ENCODE measurements at regions not wholly inside any gene's neighbourhood (a gene's known extent, or its start where the extent isn't known, plus 50 kb on each side); places are given as distances from the start of the nearest gene placed in this dataset.
"Not testable (repeated sequence)": the region's sequence is repeated elsewhere in the genome, so short reads cannot be mapped to it uniquely, and the experiment has no call there.

GRCh38 chr4:13816472-13816871, 188.9 kb upstream of the BOD1L1 start:
- intact Hi-C loops (cut with DNase I) = no loop called here
- DNase-seq = no peak
- H3K4me1 ChIP-seq (ENCODE audit: control insufficient read depth in 2 of 3, insufficient read depth in 2 of 3, low read depth in 1 of 3, low read length in 3 of 3) = no peaks in the 10 kb centered on the region
- H3K9me3 ChIP-seq (ENCODE audit: control insufficient read depth in 2 of 3, insufficient read depth in 1 of 3, low read length in 3 of 3) = peaks cover 0 to 7% (median 0%) of the 10 kb centered on the region in 3 donors
- no peak overlapping the region for H3K9ac ChIP-seq (ENCODE audit: low read length in 3 of 3)
- H3K27ac ChIP-seq (ENCODE audit: low read depth in 2 of 2, low read length in 2 of 2) = no peak overlapping the region
- no peaks in the 10 kb centered on the region for H3K27me3 ChIP-seq (ENCODE audit: control insufficient read depth, insufficient read depth, low read length)
- H3K4me3 ChIP-seq (ENCODE audit: low read length in 3 of 3) = no peak overlapping the region
- no peaks in the 10 kb centered on the region for H3K36me3 ChIP-seq (ENCODE audit: control insufficient read depth in 2 of 3, insufficient read depth in 3 of 3, low read length in 3 of 3)
- FAIRE-seq = no peak
- no peak for TF ChIP-seq CTCF (IDR thresholded peaks at IDR 0.05; ENCODE audit: borderline replicate concordance, extremely low read depth, insufficient read depth)

- TF ChIP-seq CTCF (IDR thresholded peaks at IDR 0.05; ENCODE audit: borderline replicate concordance, extremely low read depth, insufficient read depth) = no peak
- DNase-seq (no peak), FAIRE-seq (no peak)
- Histone ChIP-seq H3K9ac (ENCODE audit: low read length in 3 of 3) (no peak overlapping the region), H3K4me3 (ENCODE audit: low read length in 3 of 3) (no peak overlapping the region), H3K27me3 (ENCODE audit: control insufficient read depth, insufficient read depth, low read length) (no peaks in the 10 kb centered on the region), H3K36me3 (ENCODE audit: control insufficient read depth in 2 of 3, insufficient read depth in 3 of 3, low read length in 3 of 3) (no peaks in the 10 kb centered on the region), H3K9me3 (ENCODE audit: control insufficient read depth in 2 of 3, insufficient read depth in 1 of 3, low read length in 3 of 3) (peaks cover 0 to 8% (median 0%) of the 10 kb centered on the region in 3 donors), H3K4me1 (ENCODE audit: control insufficient read depth in 2 of 3, insufficient read depth in 2 of 3, low read depth in 1 of 3, low read length in 3 of 3) (no peaks in the 10 kb centered on the region), H3K27ac (ENCODE audit: low read depth in 2 of 2, low read length in 2 of 2) (no peak overlapping the region)
- intact Hi-C loops (cut with DNase I) = no loop called here
These were observed 194.0 kb upstream of the BOD1L1 start for GRCh38 chr4:13821522-13821921.

GRCh38 chr4:13825822-13826221, 198.3 kb upstream of the BOD1L1 start:
- H3K36me3 ChIP-seq (ENCODE audit: control insufficient read depth in 2 of 3, insufficient read depth in 3 of 3, low read length in 3 of 3); H3K4me3 ChIP-seq (ENCODE audit: low read length in 3 of 3); H3K27ac ChIP-seq (ENCODE audit: low read depth in 2 of 2, low read length in 2 of 2); H3K9me3 ChIP-seq (ENCODE audit: control insufficient read depth in 2 of 3, insufficient read depth in 1 of 3, low read length in 3 of 3); DNase-seq; FAIRE-seq; intact Hi-C loops (cut with DNase I); H3K9ac ChIP-seq (ENCODE audit: low read length in 3 of 3); H3K4me1 ChIP-seq (ENCODE audit: control insufficient read depth in 2 of 3, insufficient read depth in 2 of 3, low read depth in 1 of 3, low read length in 3 of 3); H3K27me3 ChIP-seq (ENCODE audit: control insufficient read depth, insufficient read depth, low read length): not testable (repeated sequence)

- Histone ChIP-seq H3K4me3 (ENCODE audit: low read length in 3 of 3) (no peak overlapping the region), H3K4me1 (ENCODE audit: control insufficient read depth in 2 of 3, insufficient read depth in 2 of 3, low read depth in 1 of 3, low read length in 3 of 3) (peaks cover 0 to 6% (median 4%) of the 10 kb centered on the region in 3 donors), H3K9ac (ENCODE audit: low read length in 3 of 3) (no peak overlapping the region), H3K27me3 (ENCODE audit: control insufficient read depth, insufficient read depth, low read length) (no peaks in the 10 kb centered on the region), H3K27ac (ENCODE audit: low read depth in 2 of 2, low read length in 2 of 2) (no peak overlapping the region), H3K36me3 (ENCODE audit: control insufficient read depth in 2 of 3, insufficient read depth in 3 of 3, low read length in 3 of 3) (no peaks in the 10 kb centered on the region), H3K9me3 (ENCODE audit: control insufficient read depth in 2 of 3, insufficient read depth in 1 of 3, low read length in 3 of 3) (no peaks in the 10 kb centered on the region)
- DNase-seq = no peak
- intact Hi-C loops (cut with DNase I) = no loop called here
- no peak for TF ChIP-seq CTCF (IDR thresholded peaks at IDR 0.05; ENCODE audit: borderline replicate concordance, extremely low read depth, insufficient read depth)
- no peak for FAIRE-seq
These were observed 201.9 kb upstream of the BOD1L1 start for GRCh38 chr4:13829457-13829856.
